ENCODE measurements at regions not wholly inside any gene's neighbourhood (a gene's known extent, or its start where the extent isn't known, plus 50 kb on each side); places are given as distances from the start of the nearest gene placed in this dataset.
"Not testable (repeated sequence)": the region's sequence is repeated elsewhere in the genome, so short reads cannot be mapped to it uniquely, and the experiment has no call there.

DNA sequence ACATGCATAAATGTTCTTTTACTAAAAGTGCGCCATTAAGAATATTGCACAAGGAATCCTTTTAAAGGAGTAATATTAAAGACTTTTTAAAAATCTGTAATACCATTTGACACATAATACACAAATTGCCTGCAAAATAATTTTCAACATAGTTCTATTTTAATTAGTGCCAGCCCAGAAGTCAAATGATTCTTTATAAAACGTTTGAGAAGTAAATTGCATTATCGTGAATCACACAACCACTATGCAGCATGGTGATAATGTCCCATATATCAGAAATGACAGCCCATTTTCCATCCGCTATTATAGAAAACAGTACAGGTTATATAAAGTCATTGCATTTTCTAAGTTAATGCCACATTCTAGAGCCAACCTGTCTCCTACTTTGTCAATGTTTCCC is 324.0 kb downstream of the IPMK start:
- Histone ChIP-seq H3K4me1 (ENCODE audit: insufficient read depth, low read length) (no peaks in the 10 kb centered on the region; the same call in 1 of the 2 replicates), H3K9ac (ENCODE audit: low read depth, low read length) (no peak overlapping the region), H3K9me3 (ENCODE audit: control insufficient read depth, insufficient read depth, low read length) (no peaks in the 10 kb centered on the region), H3K36me3 (ENCODE audit: insufficient read depth, low read length) (no peaks in the 10 kb centered on the region)

DNA sequence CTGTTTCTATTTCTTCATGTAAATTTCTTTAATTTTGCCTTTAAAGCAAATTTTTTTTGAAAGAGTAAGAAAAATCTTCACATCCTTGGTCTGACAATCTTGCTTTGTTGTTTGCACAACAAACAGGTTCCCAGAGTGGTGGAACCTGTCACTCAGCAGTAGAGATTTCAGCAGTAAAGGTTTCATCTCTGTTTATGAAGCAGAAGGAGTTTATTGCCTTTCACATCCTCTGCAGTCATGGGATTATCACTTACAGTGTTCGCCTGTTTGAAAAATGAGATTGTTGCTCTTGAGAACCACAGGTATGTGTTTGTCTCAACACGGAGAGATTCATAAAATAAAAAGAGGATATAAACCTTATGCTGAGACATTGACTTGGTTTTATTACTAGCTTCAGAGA is 342.6 kb downstream of the IPMK start:
- Histone ChIP-seq H3K9ac (ENCODE audit: low read depth, low read length) (no peak overlapping the region), H3K4me1 (ENCODE audit: insufficient read depth, low read length) (no peaks in the 10 kb centered on the region), H3K36me3 (ENCODE audit: insufficient read depth, low read length) (no peaks in the 10 kb centered on the region), H3K9me3 (ENCODE audit: control insufficient read depth, insufficient read depth, low read length) (no peaks in the 10 kb centered on the region)

DNA sequence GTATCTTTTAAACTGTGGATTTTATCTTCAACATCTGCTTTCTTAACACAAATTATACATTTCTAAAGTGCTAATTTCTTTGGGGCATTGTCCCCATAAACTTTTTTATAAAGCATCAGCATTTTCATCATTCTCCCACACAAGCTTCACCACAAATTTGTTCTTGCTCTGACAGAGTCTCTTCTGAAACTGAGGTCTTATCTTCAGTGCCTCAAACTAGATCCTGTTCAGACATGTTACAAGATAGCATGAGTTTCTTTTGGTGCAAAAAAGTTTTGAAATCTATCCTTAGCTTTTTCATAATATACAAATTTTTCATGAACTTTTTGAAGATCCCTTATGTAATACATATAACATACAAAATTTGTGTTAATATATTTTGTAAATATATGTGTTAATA is 346.6 kb downstream of the IPMK start:
- H3K9me3 ChIP-seq (ENCODE audit: control insufficient read depth, insufficient read depth, low read length), result no peaks in the 10 kb centered on the region
- no peak overlapping the region for H3K9ac ChIP-seq (ENCODE audit: low read depth, low read length)
- no peaks in the 10 kb centered on the region for H3K36me3 ChIP-seq (ENCODE audit: insufficient read depth, low read length)
- no peaks in the 10 kb centered on the region for H3K4me1 ChIP-seq (ENCODE audit: insufficient read depth, low read length)

DNA sequence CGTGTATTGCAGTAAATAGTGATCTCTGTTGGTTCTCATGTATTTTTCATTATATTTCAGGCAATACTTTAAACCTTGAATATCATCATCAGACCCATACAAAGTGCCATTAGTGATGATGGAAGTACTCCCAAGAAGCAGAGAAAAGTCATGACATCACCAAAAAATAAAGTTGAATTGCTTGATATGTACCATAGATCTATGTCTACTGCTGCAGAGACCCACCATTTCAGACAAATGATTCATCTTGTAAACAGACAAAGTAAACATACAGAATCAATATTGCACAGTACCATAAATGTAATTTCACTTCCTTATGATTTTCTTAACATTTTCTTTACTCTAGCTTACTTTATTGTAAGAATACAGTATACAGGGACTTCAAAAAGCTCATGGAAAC is 347.8 kb downstream of the IPMK start:
- H3K4me1 ChIP-seq (ENCODE audit: insufficient read depth, low read length), result no peaks in the 10 kb centered on the region
- H3K36me3 ChIP-seq (ENCODE audit: insufficient read depth, low read length), result no peaks in the 10 kb centered on the region
- no peak overlapping the region for H3K9ac ChIP-seq (ENCODE audit: low read depth, low read length)
- H3K9me3 ChIP-seq (ENCODE audit: control insufficient read depth, insufficient read depth, low read length), result no peaks in the 10 kb centered on the region

DNA sequence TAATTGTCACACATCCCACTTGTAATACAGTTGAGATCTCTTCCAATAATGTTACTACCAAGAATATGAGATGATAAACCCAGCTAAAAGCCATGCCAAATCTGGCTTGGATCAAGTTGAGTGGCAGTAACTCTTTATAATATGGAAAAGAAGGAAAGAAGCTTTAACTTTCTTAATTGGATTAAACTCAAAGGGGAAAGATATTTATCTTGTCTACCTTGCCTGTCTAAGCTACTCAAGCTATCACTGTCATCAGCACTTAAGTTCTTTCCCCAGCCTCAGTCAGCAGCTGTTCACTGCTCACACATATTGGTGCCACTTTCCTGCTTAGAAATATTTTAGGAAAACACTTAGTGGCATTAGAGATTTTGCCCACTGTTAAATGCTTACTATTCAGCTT is 350.7 kb downstream of the IPMK start:
- H3K9me3 ChIP-seq (ENCODE audit: control insufficient read depth, insufficient read depth, low read length), result no peaks in the 10 kb centered on the region
- no peaks in the 10 kb centered on the region for H3K36me3 ChIP-seq (ENCODE audit: insufficient read depth, low read length)
- H3K9ac ChIP-seq (ENCODE audit: low read depth, low read length), result no peak overlapping the region
- H3K4me1 ChIP-seq (ENCODE audit: insufficient read depth, low read length), result no peaks in the 10 kb centered on the region

DNA sequence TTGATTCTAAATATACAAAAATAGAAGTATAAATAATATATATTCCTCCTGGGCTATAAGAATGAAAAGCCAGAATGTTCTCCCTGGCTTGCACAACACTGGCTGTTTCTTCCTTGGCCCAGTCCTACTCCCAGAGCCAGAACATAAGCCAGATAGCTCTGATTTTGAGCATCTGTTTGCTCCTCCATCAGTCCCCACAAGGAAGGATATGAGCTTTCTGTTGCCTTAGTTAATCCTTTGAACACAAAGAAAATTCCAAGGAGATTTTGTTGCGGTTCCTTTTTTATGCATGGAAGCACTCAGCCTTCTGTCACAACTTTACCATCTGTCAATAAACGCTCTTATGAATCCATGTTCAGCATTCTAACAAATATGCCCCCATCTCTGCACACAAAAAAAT is 361.8 kb downstream of the IPMK start:
- Histone ChIP-seq H3K9me3 (ENCODE audit: control insufficient read depth, insufficient read depth, low read length) (no peaks in the 10 kb centered on the region), H3K4me1 (ENCODE audit: insufficient read depth, low read length) (no peaks in the 10 kb centered on the region), H3K9ac (ENCODE audit: low read depth, low read length) (no peak overlapping the region), H3K36me3 (ENCODE audit: insufficient read depth, low read length) (no peaks in the 10 kb centered on the region)

DNA sequence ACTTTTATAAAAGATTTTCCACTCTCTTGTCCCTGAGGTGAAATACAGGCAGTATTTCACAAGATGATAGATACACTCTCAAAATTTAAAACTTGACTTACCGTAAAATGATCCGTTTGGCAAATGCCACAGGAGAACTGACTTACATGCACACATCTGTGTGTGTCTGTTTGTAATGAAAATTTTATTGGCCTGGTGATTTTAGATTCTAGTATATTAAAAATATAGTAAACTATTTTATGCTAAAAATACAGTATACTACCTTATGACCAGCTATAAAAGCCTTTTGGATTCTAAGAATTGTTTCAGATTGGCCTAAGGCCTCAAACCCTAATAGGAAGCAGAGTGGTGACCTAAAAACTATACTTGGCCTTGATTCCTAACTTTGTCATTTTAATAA is 362.7 kb downstream of the IPMK start:
- Histone ChIP-seq H3K9me3 (ENCODE audit: control insufficient read depth, insufficient read depth, low read length) (no peaks in the 10 kb centered on the region), H3K36me3 (ENCODE audit: insufficient read depth, low read length) (no peaks in the 10 kb centered on the region), H3K4me1 (ENCODE audit: insufficient read depth, low read length) (no peaks in the 10 kb centered on the region), H3K9ac (ENCODE audit: low read depth, low read length) (no peak overlapping the region)

DNA sequence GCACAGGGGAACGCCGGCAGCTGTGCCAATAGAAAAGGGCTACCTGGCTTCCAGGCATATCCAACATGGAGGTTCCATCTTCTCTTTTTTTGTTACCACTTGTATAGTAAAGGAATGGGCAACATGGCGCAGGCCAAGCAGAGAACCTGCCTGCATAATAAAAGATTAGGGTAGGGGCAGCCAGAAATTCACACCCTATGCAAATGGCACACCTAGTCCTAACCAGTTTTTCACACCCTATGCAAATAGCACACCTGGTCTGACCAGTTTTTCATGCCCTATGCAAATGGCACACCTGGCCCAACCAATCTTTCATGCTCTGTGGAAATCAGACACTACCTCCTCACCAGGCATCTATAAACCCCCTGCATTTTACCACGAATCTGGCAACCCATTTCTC is 369.5 kb downstream of the IPMK start:
- Histone ChIP-seq H3K9me3 (ENCODE audit: control insufficient read depth, insufficient read depth, low read length) (peaks cover 5% of the 10 kb centered on the region; the same call in 1 of the 2 replicates), H3K4me1 (ENCODE audit: insufficient read depth, low read length) (no peaks in the 10 kb centered on the region), H3K9ac (ENCODE audit: low read depth, low read length) (no peak overlapping the region; the same call in 1 of the 2 replicates), H3K36me3 (ENCODE audit: insufficient read depth, low read length) (no peaks in the 10 kb centered on the region)

DNA sequence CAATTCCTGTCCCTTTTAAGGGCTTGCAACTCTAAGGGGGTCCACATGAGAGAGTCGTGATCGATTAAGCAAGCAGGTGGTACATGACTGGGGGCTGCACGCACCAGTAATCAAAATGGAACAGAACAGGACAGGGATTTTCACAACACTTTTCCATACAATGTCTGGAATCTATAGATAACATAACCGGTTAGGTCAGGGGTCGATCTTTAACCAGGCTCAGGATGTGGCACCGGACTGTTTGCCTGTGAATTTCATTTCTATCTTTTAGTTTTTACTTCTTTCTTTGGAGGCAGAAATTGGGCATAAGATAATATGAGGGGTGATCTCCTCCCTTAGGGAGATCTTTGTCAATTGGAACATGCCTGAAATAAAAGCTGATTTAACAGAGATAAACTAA is 370.1 kb downstream of the IPMK start:
- Histone ChIP-seq H3K4me1 (ENCODE audit: insufficient read depth, low read length) (no peaks in the 10 kb centered on the region), H3K9me3 (ENCODE audit: control insufficient read depth, insufficient read depth, low read length) (peaks cover 5% of the 10 kb centered on the region; the same call in 1 of the 2 replicates), H3K36me3 (ENCODE audit: insufficient read depth, low read length) (no peaks in the 10 kb centered on the region), H3K9ac (ENCODE audit: low read depth, low read length) (no peak overlapping the region)

DNA sequence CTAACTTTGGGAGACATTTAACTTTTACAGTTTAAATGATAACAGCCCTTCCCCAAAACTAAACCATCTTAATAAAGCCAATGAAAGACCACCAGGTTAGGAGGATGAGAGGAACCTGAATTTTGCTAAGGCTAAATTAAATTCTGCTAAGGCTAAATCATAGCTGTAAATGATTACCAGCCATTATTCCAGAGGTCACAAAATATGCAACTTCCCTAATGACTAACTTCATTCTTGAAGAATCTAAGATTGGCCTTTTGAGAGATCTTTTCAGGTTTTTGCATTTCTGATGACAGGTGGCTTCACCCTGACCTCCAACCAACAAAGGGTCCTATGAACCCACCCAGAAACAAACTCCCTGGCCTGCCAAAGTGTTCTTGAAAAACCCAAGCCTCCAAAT is 373.3 kb downstream of the IPMK start:
- Histone ChIP-seq H3K9ac (ENCODE audit: low read depth, low read length) (no peak overlapping the region), H3K36me3 (ENCODE audit: insufficient read depth, low read length) (no peaks in the 10 kb centered on the region), H3K4me1 (ENCODE audit: insufficient read depth, low read length) (no peaks in the 10 kb centered on the region), H3K9me3 (ENCODE audit: control insufficient read depth, insufficient read depth, low read length) (peaks cover 5% of the 10 kb centered on the region; the same call in 1 of the 2 replicates)

DNA sequence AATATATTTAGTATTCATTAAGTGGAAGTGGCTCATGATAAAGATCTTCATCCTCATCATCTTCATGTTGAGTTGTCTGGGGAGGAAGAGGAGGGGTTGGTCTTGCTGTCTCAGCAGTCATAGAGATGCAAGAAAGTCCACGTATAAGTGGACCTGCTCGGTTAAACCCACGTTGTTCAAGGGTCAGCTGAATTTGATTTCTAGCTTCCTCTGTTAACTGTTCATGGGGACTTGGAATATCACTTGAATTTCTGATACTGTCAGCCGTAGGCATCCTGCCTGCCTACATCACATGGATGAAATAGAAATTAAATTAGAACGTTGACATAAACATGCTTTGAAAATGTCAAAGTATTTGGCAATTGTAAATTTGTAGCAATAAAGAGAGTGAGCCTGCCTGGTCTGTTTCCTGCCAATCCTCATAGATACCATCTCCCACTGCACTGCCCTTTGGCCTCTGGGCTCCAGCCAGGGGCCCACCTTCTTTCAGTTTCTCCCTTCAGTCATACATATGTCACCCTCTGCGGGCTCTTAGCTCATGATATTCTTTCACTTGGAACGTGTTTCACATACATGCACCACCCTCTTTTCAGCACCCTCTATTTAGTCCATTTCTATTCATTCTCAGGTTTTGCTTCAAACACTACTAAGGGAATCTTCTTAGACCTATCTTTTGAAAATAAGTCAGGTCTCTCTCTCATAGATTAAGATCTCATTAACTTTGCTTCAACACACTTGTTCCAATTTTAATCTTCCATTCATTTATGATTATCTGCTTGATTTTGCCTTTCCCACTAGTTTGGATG is 376.3 kb downstream of the IPMK start:
- H3K9me3 ChIP-seq (ENCODE audit: control insufficient read depth, insufficient read depth, low read length), result peaks cover 5% of the 10 kb centered on the region; the same call in 1 of the 2 replicates
- H3K9ac ChIP-seq (ENCODE audit: low read depth, low read length), result no peak overlapping the region
- H3K36me3 ChIP-seq (ENCODE audit: insufficient read depth, low read length), result no peaks in the 10 kb centered on the region
- H3K4me1 ChIP-seq (ENCODE audit: insufficient read depth, low read length), result no peaks in the 10 kb centered on the region

DNA sequence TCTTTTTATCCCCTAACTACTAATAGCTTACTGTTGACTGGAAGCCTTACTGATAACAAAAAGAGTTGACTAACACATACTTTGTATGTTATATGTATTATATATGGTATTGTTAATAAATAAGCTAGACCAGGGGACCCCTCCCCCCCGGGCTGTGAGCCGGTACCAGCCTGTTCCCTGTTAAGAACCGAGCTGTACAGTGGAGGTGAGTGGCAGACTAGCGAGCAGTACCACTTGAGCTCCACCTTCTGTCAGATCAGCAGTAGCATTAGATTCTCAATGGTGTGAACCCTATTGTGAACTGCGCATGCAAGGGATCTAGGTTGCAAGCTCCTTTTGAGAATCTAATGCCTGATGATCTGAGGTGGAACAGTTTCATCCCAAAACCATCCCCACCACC is 377.0 kb downstream of the IPMK start:
- Histone ChIP-seq H3K9me3 (ENCODE audit: control insufficient read depth, insufficient read depth, low read length) (peaks cover 5% of the 10 kb centered on the region; the same call in 1 of the 2 replicates), H3K36me3 (ENCODE audit: insufficient read depth, low read length) (no peaks in the 10 kb centered on the region), H3K4me1 (ENCODE audit: insufficient read depth, low read length) (no peaks in the 10 kb centered on the region), H3K9ac (ENCODE audit: low read depth, low read length) (no peak overlapping the region)

DNA sequence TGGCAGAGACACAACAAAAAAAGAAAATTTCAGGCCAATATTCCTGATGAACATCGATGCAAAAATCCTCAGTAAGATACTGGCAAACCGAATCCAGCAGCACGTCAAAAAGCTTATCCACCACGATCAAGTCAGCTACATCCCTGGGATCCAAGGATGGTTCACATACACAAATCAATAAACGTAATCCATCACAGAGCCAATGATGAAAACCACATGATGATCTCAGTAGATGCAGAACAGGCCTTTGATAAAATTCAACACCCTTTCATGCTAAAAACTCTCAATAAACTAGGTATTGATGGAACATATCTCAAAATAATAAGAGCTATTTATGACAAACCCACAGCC is 382.1 kb downstream of the IPMK start:
- H3K36me3 ChIP-seq (ENCODE audit: insufficient read depth, low read length); H3K4me1 ChIP-seq (ENCODE audit: insufficient read depth, low read length); H3K9ac ChIP-seq (ENCODE audit: low read depth, low read length); H3K9me3 ChIP-seq (ENCODE audit: control insufficient read depth, insufficient read depth, low read length): not testable (repeated sequence)

DNA sequence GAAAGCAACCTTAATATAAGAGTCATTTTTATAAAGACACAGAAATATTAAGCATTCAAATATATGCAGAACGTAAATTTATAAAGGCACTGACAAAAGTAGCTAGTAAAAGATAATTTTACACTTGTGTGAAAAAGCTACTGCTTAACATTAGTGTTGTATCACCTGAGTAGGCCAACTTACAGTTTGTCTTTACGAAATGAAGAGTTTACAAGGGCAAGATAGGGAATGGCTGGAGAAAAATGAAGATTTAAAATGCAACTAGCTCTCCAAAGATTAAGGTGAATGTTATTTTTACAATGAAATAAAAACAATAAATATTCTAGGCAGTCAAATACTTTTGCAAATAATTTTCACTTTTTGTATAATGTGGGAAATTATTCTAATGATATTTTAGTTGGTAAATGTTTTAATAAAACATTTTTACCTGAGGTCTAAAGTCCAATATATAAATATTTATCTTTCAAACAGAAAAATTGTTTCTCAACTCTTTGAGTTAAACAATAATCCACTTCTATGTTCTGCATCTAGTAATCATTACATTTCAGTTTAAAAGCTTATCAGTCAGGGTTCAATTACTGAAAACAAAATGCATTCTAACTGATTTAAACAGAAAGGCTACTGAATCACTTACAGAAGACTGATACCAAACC is 382.6 kb downstream of the IPMK start:
- H3K4me1 ChIP-seq (ENCODE audit: insufficient read depth, low read length), result no peaks in the 10 kb centered on the region
- no peaks in the 10 kb centered on the region for H3K9me3 ChIP-seq (ENCODE audit: control insufficient read depth, insufficient read depth, low read length)
- H3K9ac ChIP-seq (ENCODE audit: low read depth, low read length), result no peak overlapping the region
- no peaks in the 10 kb centered on the region for H3K36me3 ChIP-seq (ENCODE audit: insufficient read depth, low read length)

DNA sequence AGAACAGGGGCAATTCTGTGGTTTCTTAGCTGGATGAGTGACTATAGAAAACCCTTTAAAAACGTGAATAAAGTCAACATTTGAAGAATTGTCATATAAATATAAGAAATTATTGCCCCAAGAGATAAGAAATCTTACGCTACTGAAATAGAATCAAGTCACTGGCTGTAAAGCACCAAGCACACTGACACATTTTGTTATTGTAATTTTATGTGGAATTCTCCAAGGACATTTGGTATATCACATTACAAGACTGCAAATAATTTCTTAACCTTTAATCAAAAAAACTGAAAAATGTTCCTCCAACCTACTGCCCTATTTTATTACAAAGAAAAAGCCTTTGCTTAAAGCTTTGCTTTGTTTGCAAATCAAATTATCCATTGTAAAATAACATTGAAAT is 383.3 kb downstream of the IPMK start:
- Histone ChIP-seq H3K4me1 (ENCODE audit: insufficient read depth, low read length) (no peaks in the 10 kb centered on the region), H3K9ac (ENCODE audit: low read depth, low read length) (no peak overlapping the region), H3K9me3 (ENCODE audit: control insufficient read depth, insufficient read depth, low read length) (no peaks in the 10 kb centered on the region), H3K36me3 (ENCODE audit: insufficient read depth, low read length) (no peaks in the 10 kb centered on the region)
